K562 (cell line): ENCODE measurements at regions not wholly inside any gene's neighbourhood (a gene's known extent, or its start where the extent isn't known, plus 50 kb on each side); places are given as distances from the start of the nearest gene placed in this dataset.

ENCODE experiments used
- BRD9 ChIP-seq: fragments of 450-650 bp; IDR thresholded peaks from 2 replicates; pipeline ENCODE4 v1.6.1; 2018; ENCODE audit warnings: low read depth; ENCODE audit not compliant: partially characterized antibody
- CEBPB ChIP-seq: fragments of 450-650 bp; IDR thresholded peaks from 2 replicates; pipeline ENCODE4 v1.6.1; 2016; ENCODE audit warnings: missing genetic modification characterization, missing compliant biosample characterization
- CTCFL ChIP-seq: IDR thresholded peaks from 2 replicates; pipeline ENCODE4 v1.6.1; 2011; ENCODE audit warnings: borderline replicate concordance, low read depth, mild to moderate bottlenecking, moderate library complexity, low read length; ENCODE audit not compliant: insufficient read depth, poor library complexity, severe bottlenecking
- E2F6 ChIP-seq, 2 experiments: IDR thresholded peaks; 2 replicates each; pipeline ENCODE4 v1.6.1; 2011; ENCODE audit warnings: borderline replicate concordance in 1 of 2, control low read depth in 1 of 2, low read depth in 1 of 2, low read length in 1 of 2, mild to moderate bottlenecking in 1 of 2, mixed read lengths in 1 of 2, moderate library complexity in 1 of 2; ENCODE audit not compliant: insufficient read depth in 1 of 2, insufficient read length in 1 of 2, poor library complexity in 1 of 2, severe bottlenecking in 1 of 2; ENCODE audit errors: extremely low read depth in 1 of 2
- GABPB1 ChIP-seq: sonication (generic); formaldehyde crosslinking; IDR thresholded peaks from 2 replicates; pipeline ENCODE4 v1.8.0; 2022; ENCODE audit warnings: mild to moderate bottlenecking, missing genetic modification reagents
- MLLT1 ChIP-seq, 2 experiments: fragments of 450-650 bp; IDR thresholded peaks; 2 replicates each; pipeline ENCODE4 v1.6.1; 2016
- PML ChIP-seq: IDR thresholded peaks from 2 replicates; pipeline ENCODE4 v1.6.1; 2012; ENCODE audit warnings: low read length, inconsistent platforms
- RB1 ChIP-seq: fragments of 450-650 bp; IDR thresholded peaks from 2 replicates; pipeline ENCODE4 v1.6.1; 2017; ENCODE audit warnings: low read depth, mild to moderate bottlenecking
- RFX7 ChIP-seq: fragments of 250-450 bp; sonication (Bioruptor Pico); IDR thresholded peaks from 2 replicates; pipeline ENCODE4 v1.5.1; 2021; ENCODE audit warnings: mild to moderate bottlenecking
- RHOXF2B ChIP-seq: fragments of 250-450 bp; sonication (Bioruptor Pico); conservative IDR thresholded peaks from 2 replicates; pipeline ENCODE4 v1.5.1; 2021
- SETDB1 ChIP-seq: IDR thresholded peaks from one replicate; pipeline ENCODE4 v1.6.1; 2012; ENCODE audit warnings: low read length, control low read depth, inconsistent platforms
- SMAD2 ChIP-seq: fragments of 150-350 bp; IDR thresholded peaks from 2 replicates; pipeline ENCODE4 v1.6.1; 2014; ENCODE audit warnings: low read depth, mild to moderate bottlenecking, low read length
- SMAD4 ChIP-seq: fragments of 250-450 bp; sonication (Bioruptor Pico); conservative IDR thresholded peaks from 2 replicates; pipeline ENCODE4 v1.8.0; 2021; ENCODE audit warnings: inconsistent platforms, mild to moderate bottlenecking, moderate library complexity
- SMC3 ChIP-seq: conservative IDR thresholded peaks from 2 replicates; pipeline ENCODE4 v1.6.1; 2011; ENCODE audit warnings: low read depth, low read length, improper control_type of control experiment; ENCODE audit not compliant: insufficient read depth
- TOE1 ChIP-seq, 2 experiments: fragments of 450-650 bp in 1 of 2; sonication (generic) in 1 of 2; formaldehyde crosslinking in 1 of 2; IDR thresholded peaks; 2 replicates each; pipeline versions ENCODE4 v1.7.1 to v1.8.0; 2016 to 2022; ENCODE audit warnings: borderline replicate concordance in 2 of 2, mild to moderate bottlenecking in 2 of 2, antibody characterized with exemption in 1 of 2, inconsistent platforms in 1 of 2, low read depth in 1 of 2, missing genetic modification reagents in 1 of 2, moderate library complexity in 1 of 2
- XRCC4 ChIP-seq: IDR thresholded peaks from one replicate; pipeline ENCODE4 v1.6.1; 2011; ENCODE audit not compliant: insufficient read depth, insufficient read length; ENCODE audit errors: extremely low read depth
- ZBTB17 ChIP-seq: fragments of 450-650 bp; formaldehyde crosslinking; IDR thresholded peaks from 2 replicates; pipeline ENCODE4 v1.4.0; 2020; ENCODE audit warnings: mild to moderate bottlenecking
- ZC3H4 ChIP-seq: sonication (generic); formaldehyde crosslinking; IDR thresholded peaks from 2 replicates; pipeline ENCODE4 v1.9.0; 2021; ENCODE audit warnings: missing genetic modification reagents, borderline replicate concordance
- ZNF134 ChIP-seq: fragments of 250-450 bp; sonication (Bioruptor Pico); conservative IDR thresholded peaks from 2 replicates; pipeline ENCODE4 v1.4.0; 2020
- ZNF311 ChIP-seq: fragments of 250-450 bp; sonication (Bioruptor Pico); IDR thresholded peaks from 2 replicates; pipeline ENCODE4 v1.4.0; 2020; ENCODE audit warnings: mild to moderate bottlenecking, moderate library complexity
- ZNF512 ChIP-seq: IDR thresholded peaks from 2 replicates; pipeline ENCODE4 v1.6.1; 2016; ENCODE audit warnings: missing genetic modification characterization, missing compliant biosample characterization
- ZNF780A ChIP-seq: fragments of 250-450 bp; sonication (Bioruptor Pico); IDR thresholded peaks from 2 replicates; pipeline ENCODE4 v1.5.0; 2021; ENCODE audit warnings: mild to moderate bottlenecking
- TF ChIP-seq, protein P1 (sequence below): conservative IDR thresholded peaks from 2 replicates; pipeline ENCODE4 v1.6.1; 2011; ENCODE audit warnings: low read depth, mild to moderate bottlenecking, low read length; ENCODE audit not compliant: control insufficient read depth

- TF ChIP-seq E2F6 (IDR thresholded peaks at IDR 0.05; ENCODE audit: borderline replicate concordance in 1 of 2, extremely low read depth in 1 of 2, insufficient read depth in 1 of 2, insufficient read length in 1 of 2, low read depth in 1 of 2, low read length in 1 of 2, poor library complexity in 1 of 2, severe bottlenecking in 1 of 2), result peak in 1 of 2 experiments; percentile 61
- TF ChIP-seq TOE1 (IDR thresholded peaks at IDR 0.05; ENCODE audit: borderline replicate concordance), result no peak
- no peak for TF ChIP-seq TOE1 (CRISPR knock-in tag; IDR thresholded peaks at IDR 0.05; ENCODE audit: borderline replicate concordance, low read depth)
- TF ChIP-seq XRCC4, result no peak
- no peak for TF ChIP-seq ZNF311 (CRISPR knock-in tag)
- no peak for TF ChIP-seq ZC3H4 (CRISPR knock-in tag)
- TF ChIP-seq, protein P1, sequence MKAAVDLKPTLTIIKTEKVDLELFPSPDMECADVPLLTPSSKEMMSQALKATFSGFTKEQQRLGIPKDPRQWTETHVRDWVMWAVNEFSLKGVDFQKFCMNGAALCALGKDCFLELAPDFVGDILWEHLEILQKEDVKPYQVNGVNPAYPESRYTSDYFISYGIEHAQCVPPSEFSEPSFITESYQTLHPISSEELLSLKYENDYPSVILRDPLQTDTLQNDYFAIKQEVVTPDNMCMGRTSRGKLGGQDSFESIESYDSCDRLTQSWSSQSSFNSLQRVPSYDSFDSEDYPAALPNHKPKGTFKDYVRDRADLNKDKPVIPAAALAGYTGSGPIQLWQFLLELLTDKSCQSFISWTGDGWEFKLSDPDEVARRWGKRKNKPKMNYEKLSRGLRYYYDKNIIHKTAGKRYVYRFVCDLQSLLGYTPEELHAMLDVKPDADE, result no peak
- no peak for TF ChIP-seq ZNF512 (tag)
- no peak for TF ChIP-seq SMC3
- no peak for TF ChIP-seq SMAD2
- no peak for TF ChIP-seq ZNF780A (CRISPR knock-in tag)
- no peak for TF ChIP-seq GABPB1
- no peak for TF ChIP-seq RHOXF2B
- no peak for TF ChIP-seq PML
- TF ChIP-seq CTCFL, result no peak
- no peak for TF ChIP-seq ZNF134 (CRISPR knock-in tag)
- TF ChIP-seq RB1, result no peak
- no peak for TF ChIP-seq CEBPB (tag)
- TF ChIP-seq SETDB1, result no peak
- TF ChIP-seq RFX7 (CRISPR knock-in tag), result no peak
- TF ChIP-seq SMAD4 (CRISPR knock-in tag), result no peak; the same call in 1 of the 2 replicates
- TF ChIP-seq ZBTB17 (CRISPR knock-in tag), result no peak
- no peak for TF ChIP-seq BRD9
- TF ChIP-seq MLLT1 (IDR thresholded peaks at IDR 0.05), result no peak
These were observed 145.8 kb upstream of the ATP6AP2 start (continued) for GRCh38 chrX:40434947-40435346.
